IPS-20b (cell line): ENCODE measurements at regions not wholly inside any gene's neighbourhood (a gene's known extent, or its start where the extent isn't known, plus 50 kb on each side); places are given as distances from the start of the nearest gene placed in this dataset.

Experiments used
- H3K27ac ChIP-seq: one replicate; pipeline ENCODE4 v1.5.1; 2013; ENCODE audit warnings: low read length
- H3K27me3 ChIP-seq: 2 replicates; pipeline ENCODE4 v1.6.1; 2013; ENCODE audit warnings: mild to moderate bottlenecking, low read length, inconsistent platforms; ENCODE audit not compliant: insufficient read depth
- H3K36me3 ChIP-seq: 2 replicates; pipeline ENCODE4 v1.6.1; 2013; ENCODE audit warnings: low read depth, mild to moderate bottlenecking, inconsistent platforms, low read length, moderate library complexity; ENCODE audit not compliant: insufficient read depth
- H3K4me1 ChIP-seq: 2 replicates; pipeline ENCODE4 v1.6.1; 2013; ENCODE audit warnings: mild to moderate bottlenecking, control low read depth, inconsistent platforms, low read length, moderate library complexity; ENCODE audit not compliant: insufficient read depth
- H3K4me3 ChIP-seq: 2 replicates; pipeline ENCODE4 v1.5.1; 2013; ENCODE audit warnings: mild to moderate bottlenecking, low read length, inconsistent platforms
- H3K9ac ChIP-seq: 2 replicates; pipeline ENCODE4 v1.6.1; 2013; ENCODE audit warnings: low read depth, mild to moderate bottlenecking, inconsistent platforms, low read length, moderate library complexity
- H3K9me3 ChIP-seq: 2 replicates; pipeline ENCODE4 v1.6.1; 2013; ENCODE audit warnings: mild to moderate bottlenecking, low read depth, low read length, inconsistent platforms; ENCODE audit not compliant: insufficient read depth

DNA sequence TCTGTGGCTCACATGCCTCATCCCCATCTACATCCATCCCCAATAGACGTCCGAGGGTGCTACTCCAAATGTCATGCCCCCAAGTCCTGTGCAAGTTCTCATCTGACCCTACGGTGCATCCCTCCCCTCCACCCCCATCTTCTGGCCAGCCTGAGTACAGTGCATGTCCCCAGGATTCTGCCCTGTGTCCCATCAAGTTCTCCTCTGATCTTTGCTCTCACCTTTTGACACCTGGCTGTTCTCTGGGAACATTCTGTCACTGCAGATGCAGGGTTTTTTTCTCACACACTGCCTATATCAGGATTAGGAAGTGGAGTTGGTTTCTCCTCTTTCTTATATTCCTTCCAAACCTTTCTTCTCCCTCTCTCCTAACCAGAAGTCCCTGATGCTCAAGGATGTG is 377.2 kb downstream of the GADD45G start:
- Histone ChIP-seq H3K27me3 (no peaks in the 10 kb centered on the region), H3K27ac (no peak overlapping the region), H3K36me3 (no peaks in the 10 kb centered on the region), H3K9ac (no peak overlapping the region), H3K9me3 (no peaks in the 10 kb centered on the region), H3K4me3 (no peak overlapping the region), H3K4me1 (no peaks in the 10 kb centered on the region)

DNA sequence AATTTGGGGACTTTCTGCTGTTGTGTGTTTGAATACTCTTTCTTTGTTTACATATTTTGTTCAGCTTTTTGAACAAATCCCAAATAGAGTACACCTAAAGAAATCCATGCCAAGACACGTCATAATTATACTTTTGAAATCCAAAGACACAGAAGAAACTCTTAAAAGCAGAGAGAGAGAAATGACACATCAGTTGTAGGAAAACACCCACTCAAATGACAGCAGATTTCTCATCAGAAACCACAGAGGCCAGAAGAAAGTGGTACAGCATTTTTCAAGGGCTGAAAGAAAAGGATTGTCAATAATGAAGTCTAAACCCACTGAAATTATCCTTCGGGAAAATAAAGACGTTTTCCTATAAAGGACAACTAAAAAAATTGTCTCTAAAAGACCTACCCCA is 378.6 kb downstream of the GADD45G start:
- H3K27me3 ChIP-seq: no peaks in the 10 kb centered on the region
- no peak overlapping the region for H3K27ac ChIP-seq
- H3K4me3 ChIP-seq: no peak overlapping the region
- H3K9ac ChIP-seq: no peak overlapping the region
- no peaks in the 10 kb centered on the region for H3K9me3 ChIP-seq
- no peaks in the 10 kb centered on the region for H3K36me3 ChIP-seq
- no peaks in the 10 kb centered on the region for H3K4me1 ChIP-seq

DNA sequence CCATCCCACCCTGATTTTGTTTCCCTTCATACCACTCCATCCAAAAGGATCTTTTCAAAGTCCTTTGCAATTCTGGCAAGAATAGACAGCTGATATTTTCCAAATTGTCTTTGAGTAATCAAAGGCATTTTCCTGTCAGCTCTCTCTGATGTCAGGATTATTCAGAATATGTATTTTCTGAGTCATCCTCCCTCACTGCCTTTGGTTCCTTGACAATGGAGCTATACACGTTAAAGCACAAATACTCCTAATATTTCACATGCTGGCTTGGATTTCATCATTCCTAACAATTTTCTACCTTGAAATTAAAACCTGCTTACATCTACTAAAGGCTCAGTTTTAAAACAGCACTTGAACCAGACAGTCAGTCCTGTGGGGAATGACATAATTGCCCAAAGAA is 379.4 kb downstream of the GADD45G start:
- Histone ChIP-seq H3K36me3 (no peaks in the 10 kb centered on the region), H3K27me3 (no peaks in the 10 kb centered on the region), H3K4me3 (no peak overlapping the region)

DNA sequence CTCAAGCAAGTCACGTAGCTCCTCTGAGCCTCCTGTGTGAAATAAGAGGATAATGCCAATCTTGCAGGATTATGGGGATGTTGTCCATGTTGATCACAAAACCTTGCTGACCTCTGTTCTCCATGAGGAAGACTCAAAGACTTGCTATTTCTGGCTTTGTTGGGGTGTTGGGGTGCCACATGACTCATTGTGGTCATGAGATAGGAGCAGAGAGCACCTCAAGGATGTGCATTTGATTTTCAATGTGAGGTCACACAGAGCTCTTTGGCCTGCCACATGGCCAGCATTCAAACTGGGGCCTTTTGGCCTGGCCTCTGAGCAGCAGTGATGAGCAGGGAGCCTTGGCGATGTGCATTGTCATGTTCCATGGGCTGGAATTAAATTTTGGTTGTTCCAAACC is 380.3 kb downstream of the GADD45G start:
- Histone ChIP-seq H3K4me3 (no peak overlapping the region), H3K27me3 (no peaks in the 10 kb centered on the region), H3K9ac (no peak overlapping the region), H3K9me3 (0 out of 2 replicates have a peak, but pooled peaks cover 2% of the 10 kb centered on the region), H3K4me1 (no peaks in the 10 kb centered on the region), H3K36me3 (no peaks in the 10 kb centered on the region), H3K27ac (no peak overlapping the region)

More for the DNA sequence above, 379.4 kb downstream of the GADD45G start:
- H3K9me3 ChIP-seq: no peaks in the 10 kb centered on the region
- no peaks in the 10 kb centered on the region for H3K4me1 ChIP-seq
- no peak overlapping the region for H3K27ac ChIP-seq
- no peak overlapping the region for H3K9ac ChIP-seq

DNA sequence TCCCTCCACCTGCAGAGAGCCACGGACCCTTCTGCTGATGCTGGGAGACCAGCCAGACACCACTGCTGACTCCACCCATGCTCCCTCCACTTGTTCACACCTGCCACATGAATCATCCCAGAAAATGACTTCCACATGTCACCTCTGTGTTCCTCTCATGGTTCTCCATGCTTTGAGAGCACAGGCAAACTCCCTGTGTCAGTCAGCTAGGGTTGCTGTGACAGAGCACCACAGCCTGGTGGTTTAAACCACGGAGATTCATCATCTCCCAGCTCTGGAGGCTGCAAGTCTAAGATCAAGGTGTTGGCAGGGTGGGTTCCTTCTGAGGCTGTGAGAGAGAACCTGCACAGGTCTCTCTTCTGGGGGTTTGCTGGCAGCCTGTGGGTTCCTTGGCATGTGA is 381.4 kb downstream of the GADD45G start:
- Histone ChIP-seq H3K4me3 (no peak overlapping the region), H3K4me1 (no peaks in the 10 kb centered on the region), H3K27me3 (no peaks in the 10 kb centered on the region), H3K36me3 (no peaks in the 10 kb centered on the region), H3K9me3 (peaks cover 12% of the 10 kb centered on the region; the same call in 1 of the 2 replicates), H3K27ac (no peak overlapping the region), H3K9ac (no peak overlapping the region)

DNA sequence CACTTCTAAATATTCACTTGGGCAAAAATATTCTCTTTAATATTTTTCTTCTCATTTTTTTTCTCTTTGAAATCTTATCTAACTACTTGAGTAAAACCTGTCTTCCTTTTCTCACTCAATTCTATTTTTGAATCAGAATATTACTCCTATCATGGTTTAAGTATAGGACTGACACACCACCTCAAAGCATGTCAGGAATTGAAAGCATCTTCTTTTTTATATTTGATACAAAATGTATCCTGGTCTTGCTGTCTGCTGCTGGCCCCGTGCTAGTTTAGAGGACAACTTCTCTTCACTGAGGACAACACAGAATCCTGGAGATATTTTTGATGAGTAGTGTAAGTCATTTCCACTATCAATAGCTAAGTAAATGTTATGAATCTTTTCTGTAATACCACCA is 383.6 kb downstream of the GADD45G start:
- no peaks in the 10 kb centered on the region for H3K36me3 ChIP-seq
- peaks cover 12% of the 10 kb centered on the region; the same call in 1 of the 2 replicates for H3K9me3 ChIP-seq
- no peak overlapping the region for H3K4me3 ChIP-seq
- no peaks in the 10 kb centered on the region for H3K4me1 ChIP-seq
- H3K9ac ChIP-seq: no peak overlapping the region
- no peak overlapping the region for H3K27ac ChIP-seq
- H3K27me3 ChIP-seq: no peaks in the 10 kb centered on the region

DNA sequence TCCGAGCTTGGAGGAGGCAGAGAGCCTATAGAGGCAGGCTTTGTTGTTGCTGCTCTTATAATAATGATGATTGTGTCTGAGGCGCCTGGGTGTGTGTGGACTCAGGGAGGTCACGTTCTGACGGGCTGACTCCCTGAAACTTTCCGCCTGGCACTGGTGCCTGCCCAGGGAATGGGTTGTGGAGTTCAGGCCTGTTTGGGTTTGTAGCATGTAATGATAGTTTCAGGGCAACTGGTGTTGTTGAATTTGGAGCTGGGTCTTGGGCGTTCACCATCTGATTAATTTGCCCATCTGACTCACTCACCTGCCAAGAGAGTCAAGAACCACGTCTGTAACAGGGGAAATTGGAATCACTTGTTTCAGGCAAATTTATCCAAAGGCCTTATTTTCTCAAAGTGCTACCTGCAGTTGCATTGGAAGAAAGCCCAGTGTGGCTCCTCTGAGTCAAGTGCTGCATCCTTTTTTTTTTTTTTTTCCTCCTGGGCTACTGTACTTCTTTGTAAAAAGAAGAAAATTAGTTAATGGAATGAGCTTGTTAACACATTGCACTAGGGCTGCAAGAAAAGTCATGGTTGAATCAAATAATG is 386.5 kb downstream of the GADD45G start:
- Histone ChIP-seq H3K9me3 (peaks cover 12% of the 10 kb centered on the region; the same call in 1 of the 2 replicates), H3K27me3 (no peaks in the 10 kb centered on the region), H3K4me3 (no peak overlapping the region), H3K27ac (no peak overlapping the region), H3K36me3 (no peaks in the 10 kb centered on the region), H3K9ac (no peak overlapping the region), H3K4me1 (peaks cover 11% of the 10 kb centered on the region)

DNA sequence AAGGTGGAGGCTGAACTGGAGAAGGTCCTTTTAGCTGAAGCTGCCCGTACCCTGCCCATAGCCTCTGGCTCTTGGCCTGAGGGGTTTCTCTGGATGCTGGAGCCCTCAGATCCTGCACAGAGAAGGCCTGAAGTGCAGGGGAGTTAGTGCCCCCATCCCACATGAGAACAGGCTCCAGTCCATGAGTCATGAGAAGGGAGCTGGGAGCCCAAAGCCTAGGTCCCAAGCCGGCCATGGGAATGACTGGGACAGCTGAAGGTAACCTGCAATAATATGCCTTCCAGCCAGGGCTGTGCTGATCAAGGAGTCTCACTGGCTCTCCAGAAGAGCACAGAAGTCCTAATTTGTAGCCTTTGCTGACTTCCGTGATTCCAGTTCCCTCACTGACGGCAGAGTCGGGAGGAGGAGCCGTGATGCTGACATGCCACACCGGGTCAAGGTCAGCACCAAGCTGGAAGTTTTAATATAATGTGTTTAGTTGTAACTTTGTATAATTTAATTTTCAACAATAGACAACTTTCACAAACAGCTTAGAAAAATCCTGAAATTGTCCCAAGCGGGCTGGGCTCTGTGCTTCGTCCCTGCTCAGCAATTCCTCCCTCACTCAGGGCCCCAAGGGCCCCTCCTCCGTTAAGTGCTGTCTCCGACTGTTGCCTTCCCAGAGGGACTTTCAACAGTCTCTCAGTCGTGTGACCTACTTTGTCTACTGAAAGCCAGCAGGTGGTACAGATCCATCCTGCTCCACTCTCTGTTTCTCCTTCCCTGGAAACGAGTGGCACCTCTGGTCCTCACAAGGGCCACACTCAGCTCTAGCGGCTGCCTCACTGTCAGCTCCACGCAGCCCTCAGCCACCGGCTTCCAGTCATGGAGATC is 387.8 kb downstream of the GADD45G start:
- Histone ChIP-seq H3K4me3 (no peak overlapping the region), H3K9me3 (peaks cover 12% of the 10 kb centered on the region; the same call in 1 of the 2 replicates), H3K36me3 (no peaks in the 10 kb centered on the region), H3K4me1 (peaks cover 11% of the 10 kb centered on the region), H3K27ac (no peak overlapping the region), H3K27me3 (no peaks in the 10 kb centered on the region), H3K9ac (no peak overlapping the region)

DNA sequence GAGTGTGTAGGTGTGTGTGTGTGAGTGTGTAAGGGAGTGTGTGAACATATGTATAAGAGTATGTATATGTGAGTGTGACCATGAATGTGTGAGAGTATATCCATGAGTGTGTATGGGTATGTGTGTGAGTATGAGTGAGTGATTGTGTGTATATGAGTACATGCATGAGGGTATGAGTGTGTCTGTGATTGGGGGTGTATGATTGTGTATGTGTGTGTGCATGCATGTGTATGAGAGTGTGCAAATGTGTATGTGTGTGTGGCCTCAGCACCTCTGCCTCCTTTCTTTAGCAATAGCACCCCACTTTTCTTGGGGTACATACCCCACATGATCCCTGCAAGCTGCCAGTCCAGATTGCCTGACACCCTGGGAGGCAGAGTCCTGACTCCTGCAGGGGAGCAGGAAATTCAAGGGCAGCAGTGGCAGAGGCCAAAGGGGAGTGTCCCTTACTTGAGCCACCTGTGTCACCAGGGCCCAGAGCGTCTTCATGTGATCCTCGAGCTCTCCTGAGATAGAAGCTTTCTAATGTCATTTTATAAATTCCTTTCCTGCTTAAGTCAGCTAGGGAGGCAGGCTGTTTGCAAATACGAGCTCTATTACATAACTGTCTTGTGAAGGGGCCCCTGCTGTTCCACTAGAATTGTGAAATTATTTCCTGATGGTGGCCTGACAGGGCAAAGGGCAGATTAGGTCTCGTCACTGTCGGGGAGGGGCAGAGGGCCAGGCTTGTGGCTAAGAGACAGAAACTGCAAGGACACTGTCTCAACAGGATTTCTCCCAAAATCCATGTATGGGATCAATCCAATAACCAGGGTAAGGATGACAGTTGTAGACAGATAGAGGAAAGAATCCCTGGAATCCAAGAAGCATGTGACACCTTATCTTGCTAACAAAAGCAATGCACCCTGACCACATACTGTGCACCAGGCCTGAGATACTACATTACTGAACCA is 389.1 kb downstream of the GADD45G start:
- H3K27ac ChIP-seq: no peak overlapping the region

DNA sequence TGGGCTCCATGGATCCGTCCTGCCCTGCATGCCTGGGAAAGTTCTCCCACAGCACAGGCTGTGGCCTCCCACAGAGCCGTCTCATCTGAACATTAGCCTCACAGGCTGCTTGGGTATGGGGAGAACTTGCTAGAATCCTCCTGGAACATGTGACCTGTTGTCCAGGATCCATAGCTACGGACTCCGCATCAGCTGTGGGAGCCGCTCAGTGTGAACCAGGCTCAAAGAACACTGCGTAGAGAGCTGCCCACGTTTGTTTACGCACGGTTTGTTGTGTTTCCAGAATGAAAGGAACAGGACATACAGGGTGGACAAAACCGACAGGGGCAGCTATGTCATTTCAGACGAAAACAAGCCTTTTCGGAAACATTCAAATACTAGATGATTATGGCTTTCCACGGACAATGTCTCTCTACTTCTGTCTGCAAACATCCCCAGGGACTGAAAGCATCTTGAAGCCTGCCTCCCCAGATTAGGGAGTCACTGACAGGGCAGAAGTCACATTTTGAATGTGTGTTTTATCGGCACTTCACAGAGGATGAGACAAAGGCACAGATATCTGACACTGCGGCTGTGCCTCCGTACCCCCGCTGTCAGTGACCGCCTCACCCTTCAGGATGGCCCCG is 390.3 kb downstream of the GADD45G start:
- H3K9me3 ChIP-seq: peaks cover 9% of the 10 kb centered on the region; the same call in 1 of the 2 replicates
- H3K27me3 ChIP-seq: no peaks in the 10 kb centered on the region
- peaks cover 11% of the 10 kb centered on the region for H3K4me1 ChIP-seq
- no peak overlapping the region for H3K27ac ChIP-seq
- no peak overlapping the region for H3K4me3 ChIP-seq
- no peak overlapping the region for H3K9ac ChIP-seq
- H3K36me3 ChIP-seq: no peaks in the 10 kb centered on the region

More for the DNA sequence above, 389.1 kb downstream of the GADD45G start:
- peaks cover 12% of the 10 kb centered on the region; the same call in 1 of the 2 replicates for H3K9me3 ChIP-seq
- H3K36me3 ChIP-seq: no peaks in the 10 kb centered on the region
- peaks cover 11% of the 10 kb centered on the region for H3K4me1 ChIP-seq
- H3K27me3 ChIP-seq: no peaks in the 10 kb centered on the region
- H3K4me3 ChIP-seq: no peak overlapping the region
- H3K9ac ChIP-seq: no peak overlapping the region

DNA sequence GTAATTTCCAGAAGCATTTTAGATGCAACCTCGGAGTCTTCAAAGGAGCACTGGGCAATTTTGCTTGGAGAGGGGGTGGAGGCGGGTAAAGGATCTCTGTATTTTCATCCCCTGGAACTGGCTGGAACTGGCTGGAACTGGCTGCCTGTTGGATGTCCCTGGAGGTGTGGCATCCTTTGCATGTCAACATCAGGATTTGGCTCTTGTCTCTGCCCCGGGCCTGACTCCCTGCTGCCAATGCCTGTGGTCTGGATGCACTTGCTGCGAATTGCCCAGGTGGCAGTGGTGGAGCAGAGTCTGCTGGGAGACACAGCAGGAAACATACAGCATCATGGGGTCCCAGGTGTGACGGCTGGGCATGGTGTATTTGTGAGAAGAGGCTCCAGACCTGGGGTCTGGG is 391.3 kb downstream of the GADD45G start:
- no peak overlapping the region for H3K9ac ChIP-seq
- no peaks in the 10 kb centered on the region for H3K9me3 ChIP-seq
- no peaks in the 10 kb centered on the region for H3K27me3 ChIP-seq
- H3K27ac ChIP-seq: no peak overlapping the region
- H3K36me3 ChIP-seq: no peaks in the 10 kb centered on the region
- peaks cover 11% of the 10 kb centered on the region for H3K4me1 ChIP-seq
- no peak overlapping the region for H3K4me3 ChIP-seq
